GM18858 (cell line): ENCODE measurements at regions not wholly inside any gene's neighbourhood (a gene's known extent, or its start where the extent isn't known, plus 50 kb on each side); places are given as distances from the start of the nearest gene placed in this dataset.
"Not testable (repeated sequence)": the region's sequence is repeated elsewhere in the genome, so short reads cannot be mapped to it uniquely, and the experiment has no call there.

Experiments
- ATAC-seq: cut with Tn5 transposase; IDR thresholded peaks from one replicate; pipeline ENCODE4 v1.9.1; 2021; ENCODE audit not compliant: unreplicated experiment

DNA sequence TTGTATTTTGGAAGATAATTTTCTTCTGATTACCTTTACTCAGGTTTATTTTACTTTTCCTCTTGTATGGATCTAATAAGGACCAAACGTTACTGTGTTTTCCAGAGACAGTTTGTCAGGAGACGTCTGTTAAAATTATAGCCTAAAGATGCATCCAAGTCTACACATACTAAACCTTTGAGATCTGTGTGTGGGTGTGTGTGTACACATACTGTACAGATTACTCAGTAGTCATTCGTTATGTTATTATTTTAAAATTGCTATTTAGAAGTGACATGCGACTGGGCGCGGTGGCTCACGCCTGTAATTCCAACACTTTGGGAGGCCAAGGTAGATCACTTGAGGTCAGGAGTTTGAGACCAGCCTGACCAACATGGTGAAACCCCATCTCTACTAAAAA lies 51.6 kb upstream of the CNTLN start:
- ATAC-seq: no peak

DNA sequence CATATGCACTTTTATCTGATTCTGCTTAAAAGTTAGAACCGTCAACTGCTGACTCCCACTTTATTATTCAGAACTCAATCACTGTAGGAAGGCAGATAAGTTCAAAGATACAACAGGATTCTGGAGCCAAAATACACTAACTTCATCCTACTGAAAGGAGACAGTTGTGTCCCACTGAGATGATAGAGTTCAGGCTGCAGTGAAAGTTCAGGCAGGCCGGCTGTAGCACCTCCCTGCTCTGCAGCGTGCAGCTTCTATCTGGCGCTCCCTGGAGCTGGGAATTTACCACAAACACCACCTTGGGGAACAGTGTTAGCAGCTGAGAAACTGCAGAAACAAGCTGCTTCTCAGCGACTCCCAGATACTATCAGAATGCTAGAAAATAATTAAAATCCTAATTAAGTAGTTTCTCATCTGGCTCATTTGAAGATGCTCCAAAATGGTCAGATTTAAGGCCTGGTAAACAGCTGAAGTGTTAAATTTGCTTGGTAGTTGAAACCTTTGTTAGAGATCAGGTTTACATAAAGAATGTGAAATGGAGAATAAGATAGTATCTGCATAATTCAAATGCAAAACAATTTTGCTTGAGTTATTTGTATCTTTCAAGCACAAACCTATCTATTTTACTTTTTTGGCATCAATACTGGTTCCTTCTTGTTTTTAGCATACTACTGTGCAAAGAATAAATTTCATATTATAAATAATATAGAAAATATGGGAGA lies 52.3 kb upstream of the CNTLN start:
- no peak for ATAC-seq

DNA sequence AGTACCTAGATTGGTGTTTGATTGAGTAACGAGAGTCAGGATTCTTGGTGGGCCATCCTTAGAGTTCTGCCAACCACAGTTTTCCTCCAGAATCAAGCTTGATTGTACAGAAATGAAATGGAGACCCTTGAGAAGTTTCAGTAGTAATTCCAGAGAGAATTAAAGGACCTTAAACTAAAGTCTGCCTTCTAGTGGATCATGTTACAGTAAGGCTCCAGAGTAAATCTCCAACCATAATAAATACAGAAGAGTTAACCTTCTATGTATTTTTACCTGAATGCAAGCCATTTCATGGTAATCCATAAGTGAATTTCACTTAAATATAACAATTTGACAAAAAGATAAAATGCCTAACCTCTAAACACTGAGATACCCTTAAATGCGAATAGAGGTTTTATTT lies 53.0 kb upstream of the CNTLN start:
- ATAC-seq: no peak

DNA sequence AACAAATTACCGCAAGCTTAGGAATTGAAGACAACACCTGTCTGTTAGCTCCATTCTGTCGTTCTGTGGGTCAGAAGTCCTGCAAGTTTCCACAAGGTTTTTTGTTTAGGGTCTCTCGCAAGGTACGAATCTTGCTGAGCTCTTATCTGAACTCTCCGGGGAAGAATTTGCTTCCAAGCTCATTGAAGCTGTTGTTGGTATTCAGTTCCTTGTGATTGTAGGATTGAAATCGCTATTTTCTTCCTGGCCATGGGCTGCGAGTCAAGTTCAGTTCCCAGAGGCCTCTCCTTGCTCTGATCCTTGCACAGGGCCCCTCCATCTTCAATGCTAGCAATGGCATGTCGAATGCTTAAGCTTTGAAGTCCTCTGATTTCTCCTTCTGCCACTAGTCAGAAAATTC lies 53.5 kb upstream of the CNTLN start:
- no peak for ATAC-seq

DNA sequence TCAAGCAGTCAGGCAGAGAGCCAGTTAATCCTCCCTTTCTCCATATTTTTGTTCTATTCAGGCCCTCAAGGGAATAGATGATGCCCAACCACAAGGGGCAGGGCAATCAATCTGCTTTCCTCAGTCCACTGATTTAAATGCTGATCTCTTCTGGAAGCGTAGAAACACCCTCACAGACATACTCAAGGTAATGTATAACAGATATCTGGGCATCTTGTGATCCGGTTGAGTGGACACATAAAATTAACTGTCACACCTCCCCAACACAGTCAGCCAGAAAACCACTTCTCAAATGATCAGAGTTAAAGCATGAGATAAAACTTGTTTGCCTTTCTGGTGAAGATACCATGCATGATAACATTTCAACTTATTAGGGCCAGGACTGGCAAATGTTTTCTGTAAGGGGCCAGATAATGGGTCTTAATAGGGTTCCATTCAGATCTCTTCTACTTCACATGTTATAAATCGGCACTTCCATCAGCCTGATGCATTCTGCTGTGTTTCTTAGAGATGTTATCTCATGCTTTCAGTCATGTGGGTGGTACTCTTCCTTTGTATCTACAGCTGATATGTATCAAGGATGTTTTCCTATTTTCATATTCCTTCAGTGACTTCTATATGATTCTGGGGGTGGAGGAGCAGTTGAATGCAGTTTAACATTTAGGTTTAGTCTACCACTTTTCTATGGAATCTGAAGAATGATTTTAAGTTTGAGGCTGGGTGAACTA lies 58.9 kb upstream of the CNTLN start:
- no peak for ATAC-seq

DNA sequence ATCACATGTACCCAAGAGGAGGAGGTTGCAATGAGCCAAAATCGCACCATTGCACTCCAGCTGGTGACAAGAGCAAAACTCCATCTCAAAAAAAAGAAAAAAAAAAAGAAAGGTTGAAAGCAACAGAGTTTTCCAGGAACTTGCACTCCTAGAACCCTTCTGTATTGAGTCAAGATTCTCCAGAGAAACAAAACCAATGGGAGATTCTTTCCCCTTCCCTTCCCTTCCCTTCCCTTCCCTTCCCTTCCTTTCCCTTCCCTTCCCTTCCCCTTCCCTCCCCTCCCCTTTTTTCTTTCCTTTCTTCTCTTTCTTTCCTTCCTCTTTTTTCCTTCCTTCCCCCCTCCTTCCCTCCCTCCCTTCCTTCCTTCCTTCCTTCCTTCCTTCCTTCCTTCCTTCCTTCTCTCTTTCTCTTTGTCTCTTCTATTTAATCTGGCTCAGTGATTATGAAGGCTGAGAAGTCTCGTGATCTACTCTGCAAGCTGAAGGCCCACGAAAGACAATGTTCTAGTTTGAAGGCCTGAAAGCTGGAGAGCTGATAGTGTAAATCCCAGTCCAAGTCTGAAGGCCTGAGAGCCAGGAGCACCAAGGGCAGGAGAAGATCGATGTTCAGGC lies 59.6 kb upstream of the CNTLN start:
- ATAC-seq: no peak

DNA sequence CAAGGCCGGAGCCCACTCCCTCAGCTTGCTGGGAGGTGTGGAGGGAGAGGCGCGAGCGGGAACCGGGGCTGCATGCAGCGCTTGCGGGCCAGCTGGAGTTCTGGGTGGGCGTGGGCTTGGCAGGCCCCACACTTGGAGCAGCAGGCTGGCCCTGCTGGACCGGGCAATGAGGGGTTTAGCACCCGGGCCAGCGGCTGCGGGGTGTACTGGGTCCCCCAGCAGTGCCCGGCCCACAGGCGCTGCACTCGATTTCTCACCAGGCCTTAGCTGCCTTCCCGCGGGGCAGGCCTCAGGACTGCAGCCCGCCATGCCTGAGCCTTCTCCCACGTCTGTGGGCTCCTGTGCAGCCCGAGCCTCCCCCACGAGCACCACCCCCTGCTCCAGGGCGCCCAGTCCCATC lies 62.3 kb upstream of the CNTLN start:
- ATAC-seq: not testable (repeated sequence)

DNA sequence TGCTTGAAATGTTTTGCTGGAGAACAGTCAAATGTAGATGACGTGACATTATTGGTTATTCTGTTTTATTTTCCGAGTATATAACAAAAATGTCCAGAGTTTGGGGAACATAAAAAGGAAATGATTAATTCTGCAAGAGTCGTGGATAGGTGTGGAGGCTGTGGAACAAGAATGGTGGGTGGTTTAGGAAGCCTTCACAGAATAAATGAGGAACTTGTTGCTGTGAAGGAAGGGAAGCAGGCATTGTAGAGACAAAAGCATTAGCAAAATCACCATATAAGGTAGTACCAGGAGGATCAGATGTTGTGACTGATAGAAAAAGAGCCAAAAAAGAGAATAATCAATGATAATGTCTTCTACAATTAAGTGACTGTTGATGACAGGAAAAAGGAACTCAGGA lies 66.2 kb upstream of the CNTLN start:
- no peak for ATAC-seq

DNA sequence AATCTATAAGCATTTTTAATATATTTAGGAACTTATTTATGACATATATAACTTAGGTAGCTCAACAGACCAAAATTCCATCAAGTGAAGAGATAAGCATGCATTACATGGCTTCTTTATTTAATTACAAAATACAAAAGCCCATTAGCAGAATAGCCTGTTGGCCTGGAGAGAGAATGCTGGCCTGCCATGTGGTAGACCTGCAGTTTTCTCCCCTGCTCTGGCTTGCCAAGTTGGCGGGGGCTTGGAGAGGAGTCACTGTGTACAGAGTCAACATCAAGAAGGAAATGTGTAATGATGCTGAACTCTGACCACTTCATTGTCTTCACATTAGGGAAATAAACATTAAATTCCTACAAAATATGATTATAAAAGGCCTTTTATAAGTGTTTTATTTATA lies 69.8 kb upstream of the CNTLN start:
- ATAC-seq: no peak

DNA sequence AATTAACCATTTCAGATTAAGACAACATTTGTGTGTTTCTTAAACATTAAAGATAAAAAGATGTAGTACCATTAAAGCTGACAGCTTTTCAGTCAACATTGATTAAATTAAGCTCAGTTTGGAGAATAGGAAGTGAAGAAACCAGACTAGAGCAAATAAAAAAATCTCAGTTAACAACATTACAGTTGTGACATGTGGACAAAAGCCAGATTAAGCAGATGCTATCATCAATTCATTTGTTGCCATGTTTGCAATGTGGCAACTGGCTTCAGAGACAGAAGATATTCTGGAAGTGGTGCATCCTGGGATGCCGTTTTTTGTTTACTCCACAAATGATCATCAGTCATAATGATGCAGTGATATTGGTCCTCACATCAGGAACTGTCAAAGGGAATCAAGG lies 70.3 kb upstream of the CNTLN start:
- ATAC-seq: no peak

DNA sequence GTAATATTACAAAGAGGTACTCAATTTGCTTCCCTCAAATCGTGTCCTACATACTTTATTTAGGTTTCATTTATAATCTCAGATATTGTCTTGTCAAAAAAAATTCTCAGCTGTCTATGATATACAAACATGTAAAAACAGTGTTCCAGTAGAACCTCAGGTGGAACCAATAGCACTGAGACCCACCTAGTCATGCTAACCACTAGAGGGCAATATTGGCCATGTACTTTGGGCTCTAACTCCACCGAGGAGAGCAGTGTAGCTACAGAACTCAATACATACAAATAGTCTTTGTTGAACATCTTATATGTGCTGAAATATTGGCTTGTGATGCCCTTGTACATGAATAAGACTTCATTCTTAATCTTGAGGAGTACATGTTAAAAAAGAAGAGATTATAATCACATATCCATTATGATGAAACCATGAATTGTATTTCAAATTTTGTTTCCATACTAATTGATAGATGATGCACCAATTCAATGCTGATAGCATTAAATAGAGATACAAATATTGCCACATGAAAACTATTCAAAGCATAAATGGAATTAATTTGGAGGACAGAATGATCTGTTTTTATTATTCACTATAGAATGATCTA lies 71.2 kb upstream of the CNTLN start:
- ATAC-seq: peak; percentile 83

DNA sequence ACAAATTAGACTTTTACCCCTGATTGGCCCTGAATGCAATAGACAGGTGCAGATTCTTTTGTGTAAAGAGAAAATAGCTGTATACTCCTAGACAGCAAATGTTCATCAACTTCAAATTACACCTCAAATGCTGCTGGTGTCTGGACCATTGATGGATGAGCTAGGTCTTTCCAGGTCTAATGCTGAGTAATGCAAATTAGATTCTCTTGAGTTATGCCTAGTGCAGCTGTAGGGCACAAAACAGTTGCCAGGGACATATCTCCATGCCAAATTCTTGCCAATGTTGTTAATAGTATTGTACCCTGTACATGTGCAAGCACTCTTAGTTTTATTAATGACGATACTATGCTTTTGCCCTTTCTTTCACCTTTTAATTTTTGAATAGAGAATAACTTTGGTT lies 72.3 kb upstream of the CNTLN start:
- no peak for ATAC-seq

DNA sequence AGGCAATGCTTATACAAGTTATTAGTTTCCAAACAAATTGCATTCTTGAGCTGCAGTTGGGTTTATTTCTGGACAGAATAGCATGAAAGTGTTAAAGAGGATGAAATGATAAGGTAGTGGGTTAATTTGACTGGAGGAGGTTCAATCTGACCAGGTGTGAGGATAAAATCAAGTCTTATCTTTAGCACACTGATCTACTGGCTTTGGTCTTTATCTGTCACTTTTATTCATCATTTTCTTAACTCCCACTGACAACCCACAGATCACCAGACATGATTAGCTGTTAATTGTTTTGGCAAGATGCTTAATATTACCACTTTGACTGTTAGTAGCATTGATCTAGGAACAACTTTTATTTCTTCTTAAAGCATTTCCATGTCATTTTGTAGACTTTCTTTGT lies 74.4 kb upstream of the CNTLN start:
- no peak for ATAC-seq

DNA sequence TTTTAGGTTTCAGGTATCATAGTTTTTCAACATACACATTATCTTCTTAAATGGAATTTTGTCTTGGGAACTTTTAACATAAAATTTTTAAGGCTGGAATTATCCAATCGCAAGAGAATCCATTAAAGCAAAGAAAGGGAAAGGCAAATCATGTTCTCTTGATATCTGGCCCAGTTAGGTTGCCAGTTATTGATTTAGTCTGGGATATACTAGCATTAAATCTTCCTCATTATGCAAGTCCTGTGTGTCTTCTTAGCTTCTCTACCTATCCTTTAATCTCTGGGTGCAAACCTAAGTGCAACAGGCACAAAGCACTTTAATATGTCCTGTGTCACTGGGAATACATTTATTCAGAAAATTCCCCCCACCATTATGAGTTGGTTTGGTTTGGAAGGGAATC lies 75.4 kb upstream of the CNTLN start:
- no peak for ATAC-seq

DNA sequence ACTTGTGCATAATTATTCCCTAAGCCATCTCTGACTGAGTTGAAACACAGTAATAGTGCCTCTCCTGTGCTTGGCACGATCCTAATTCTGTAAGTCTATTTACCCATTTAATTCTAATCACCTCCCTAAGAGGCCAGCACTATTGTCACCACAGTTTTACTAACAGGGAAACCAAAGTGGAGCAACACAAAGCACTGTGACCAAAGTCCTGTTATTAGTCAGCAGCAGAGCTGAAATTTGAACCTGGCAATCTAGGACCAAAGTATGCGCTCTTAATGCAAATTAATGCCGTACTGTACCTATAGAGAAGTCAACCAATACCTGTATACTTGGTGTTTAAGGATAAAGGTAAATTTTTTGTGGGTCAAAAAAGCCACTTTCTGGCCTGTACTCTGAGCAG lies 77.1 kb upstream of the CNTLN start:
- ATAC-seq: no peak

DNA sequence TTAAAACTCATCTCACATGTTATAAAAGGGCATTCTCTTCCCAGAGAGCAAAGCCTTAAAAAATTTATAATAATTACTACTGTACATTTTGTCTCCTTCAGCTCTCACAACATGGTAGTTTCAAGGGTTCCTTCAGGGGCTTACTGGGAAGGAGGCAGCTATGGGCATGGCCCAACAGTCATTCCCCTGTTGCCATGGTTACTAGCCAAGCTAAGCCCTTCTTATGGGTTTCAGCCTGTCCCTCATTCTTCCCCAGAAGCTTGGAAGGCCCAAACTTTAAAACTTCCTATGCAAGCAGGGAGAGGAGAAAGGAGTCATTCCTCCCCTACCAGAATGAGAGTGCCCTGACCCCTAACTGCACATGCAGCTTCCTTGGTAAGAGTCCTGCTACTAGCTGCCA lies 82.2 kb upstream of the CNTLN start:
- no peak for ATAC-seq

DNA sequence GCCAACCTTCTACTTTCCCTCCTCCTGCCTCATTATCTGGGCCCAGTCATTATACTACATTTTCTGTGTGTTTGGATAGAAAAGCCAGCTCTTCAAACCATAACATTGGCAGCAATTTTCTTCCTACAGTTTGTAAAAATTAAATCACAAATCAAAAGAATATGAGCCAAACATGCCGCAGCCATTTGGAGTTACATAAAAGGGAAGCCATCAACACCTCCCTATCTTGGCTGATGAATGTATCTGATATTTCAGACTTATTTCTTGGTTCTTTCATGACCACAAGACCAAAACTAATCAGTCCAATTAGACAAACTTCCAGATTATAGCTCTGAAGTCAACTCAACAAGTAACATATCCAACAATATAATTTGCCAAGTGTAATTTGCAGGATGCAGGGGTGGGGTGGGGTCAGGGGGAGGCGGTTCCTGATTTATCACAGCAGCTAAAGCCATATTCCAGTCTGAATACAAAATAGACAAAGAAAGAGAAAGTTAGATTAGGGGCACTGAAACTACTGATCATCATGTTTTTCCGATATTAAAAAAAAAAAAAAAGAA lies 89.4 kb upstream of the CNTLN start:
- ATAC-seq: no peak

DNA sequence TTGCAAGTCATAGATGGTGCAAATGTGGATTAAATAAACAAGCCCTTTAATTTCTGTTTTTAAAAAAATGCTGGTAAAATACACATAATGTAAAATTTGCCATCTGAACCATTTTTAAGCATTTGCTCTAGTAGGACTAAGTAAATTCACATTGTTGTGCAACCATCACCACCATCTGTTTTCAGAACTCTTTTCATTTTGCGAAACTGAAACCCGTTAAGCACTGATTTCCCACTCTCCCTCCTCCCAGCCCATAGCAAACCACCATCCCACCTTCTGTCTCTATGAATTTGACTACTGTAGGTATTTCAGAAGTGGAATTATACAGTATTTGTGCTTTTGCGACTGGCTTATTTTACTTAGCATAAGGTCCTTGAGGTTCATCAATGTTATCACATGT lies 103.3 kb upstream of the CNTLN start:
- no peak for ATAC-seq

DNA sequence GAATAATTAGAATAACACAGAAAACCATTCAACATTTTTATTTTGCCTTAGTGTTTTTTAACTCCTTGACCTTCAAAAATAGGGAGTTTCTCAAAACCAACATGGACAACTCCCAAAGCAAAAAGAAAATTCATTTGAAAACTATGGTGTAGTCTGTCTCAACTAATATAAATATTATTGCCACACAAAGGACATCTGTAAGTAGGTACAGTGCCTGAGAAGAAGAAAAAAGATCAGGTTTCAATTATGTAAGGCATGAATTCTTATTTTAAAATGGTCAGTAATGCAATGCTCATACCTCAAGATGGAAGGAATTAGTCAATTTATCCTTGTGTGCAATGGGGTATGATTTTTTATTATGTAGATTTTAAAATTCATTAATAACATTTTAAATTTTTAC lies 109.6 kb upstream of the CNTLN start:
- ATAC-seq: no peak

DNA sequence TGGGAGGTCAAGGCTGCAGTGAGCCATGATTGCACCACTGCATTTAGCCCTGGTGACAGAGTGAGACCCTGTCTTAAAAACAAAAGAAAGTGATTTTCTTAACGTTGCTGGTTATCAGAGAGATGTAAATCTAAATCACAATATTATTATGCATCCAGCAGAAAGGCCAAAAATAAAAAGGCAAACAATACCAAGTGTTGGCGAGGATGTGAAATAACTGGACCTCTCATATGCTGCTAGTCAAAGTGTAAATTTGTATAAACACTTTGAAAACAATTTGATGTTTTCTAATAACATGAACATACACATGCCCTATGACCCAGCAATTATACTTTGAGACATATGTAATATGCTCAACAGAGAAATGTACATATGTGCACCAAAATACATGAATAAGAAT lies 110.7 kb upstream of the CNTLN start:
- no peak for ATAC-seq

DNA sequence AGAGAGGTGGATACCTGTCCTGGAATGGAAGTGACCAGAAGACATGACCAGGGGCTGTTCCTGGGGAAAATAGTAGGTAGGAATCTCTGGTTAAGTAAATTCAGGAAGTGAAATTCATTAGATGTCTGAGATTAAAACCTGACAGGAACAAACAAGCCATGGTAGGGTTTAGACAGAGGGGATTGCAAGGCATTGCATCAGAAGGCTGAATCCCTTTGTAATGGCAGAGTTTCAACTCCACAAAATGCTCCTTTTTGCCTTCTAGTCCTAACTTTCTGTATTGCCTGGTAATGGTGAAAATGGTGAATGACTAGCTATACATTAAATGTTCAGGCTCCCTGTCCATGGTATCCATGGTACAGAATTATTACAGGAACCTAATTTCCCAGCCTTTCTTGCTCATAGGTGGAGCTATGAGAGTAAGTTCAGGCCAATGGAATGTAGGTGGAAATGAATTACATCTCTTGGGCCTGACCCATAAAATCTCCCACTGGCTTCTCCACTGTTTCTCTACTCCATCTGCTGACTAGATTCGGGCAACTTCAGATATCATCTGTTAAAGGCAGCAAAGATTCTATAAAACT lies 113.4 kb upstream of the CNTLN start:
- ATAC-seq: no peak
